GM10248 (cell line): ENCODE measurements at regions not wholly inside any gene's neighbourhood (a gene's known extent, or its start where the extent isn't known, plus 50 kb on each side); places are given as distances from the start of the nearest gene placed in this dataset.

Source experiments
- CTCF ChIA-PET: fragments of 300-600 bp; sonication (Branson Sonifier 250); formaldehyde crosslinking; extraction: SDS; loops from one replicate; lab custom pipeline; 2021; ENCODE audit warnings: antibody characterized with exemption; lab: Yijun Ruan, JAX
- POLR2A ChIA-PET: fragments of 350-650 bp; sonication (Branson Sonifier 250); formaldehyde crosslinking; extraction: SDS; loops from one replicate; lab custom pipeline; 2020; ENCODE audit warnings: antibody characterized with exemption; lab: Yijun Ruan, JAX
- DNase-seq: peaks from one replicate; pipeline ENCODE4 v3.0.0; 2012; ENCODE audit errors: extremely low spot score
- TF ChIP-seq, protein P1 (sequence below): IDR thresholded peaks from 2 replicates; pipeline ENCODE4 v1.5.1; 2012; ENCODE audit warnings: mild to moderate bottlenecking, low read depth; ENCODE audit errors: extremely low read depth, missing control alignments, control extremely low read depth

DNA sequence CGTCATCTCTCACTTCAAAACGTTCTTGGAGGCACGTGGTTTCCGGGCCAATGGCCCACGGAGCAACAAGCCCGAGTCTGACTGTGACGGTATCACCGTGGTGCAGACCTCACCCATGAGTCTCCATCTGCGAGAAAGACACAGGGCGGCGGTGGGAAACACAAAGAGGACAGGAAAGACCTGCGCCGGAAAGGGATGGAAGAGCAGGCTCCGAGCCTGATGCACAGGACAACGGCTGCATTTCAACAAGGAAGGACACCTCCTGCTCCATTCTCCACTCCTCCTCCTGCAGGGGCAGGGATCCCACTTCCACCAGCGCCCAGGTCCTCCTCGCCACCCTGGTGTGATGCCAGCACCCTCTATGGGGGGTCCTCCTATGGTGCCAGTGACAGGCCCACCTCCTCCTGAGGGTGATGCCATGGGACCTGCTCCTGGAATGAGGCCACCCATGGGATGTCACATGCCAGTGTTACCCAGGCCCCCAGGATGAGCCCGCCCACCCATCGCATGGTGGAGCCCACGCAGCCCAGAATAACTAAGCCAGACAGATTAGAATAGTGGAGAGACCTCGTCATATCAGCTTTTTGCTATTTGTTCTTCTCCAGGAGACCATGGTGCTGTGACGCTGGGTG, 73.0 kb upstream of the PCSK6 start:
- DNase-seq: no peak
- TF ChIP-seq, protein P1, sequence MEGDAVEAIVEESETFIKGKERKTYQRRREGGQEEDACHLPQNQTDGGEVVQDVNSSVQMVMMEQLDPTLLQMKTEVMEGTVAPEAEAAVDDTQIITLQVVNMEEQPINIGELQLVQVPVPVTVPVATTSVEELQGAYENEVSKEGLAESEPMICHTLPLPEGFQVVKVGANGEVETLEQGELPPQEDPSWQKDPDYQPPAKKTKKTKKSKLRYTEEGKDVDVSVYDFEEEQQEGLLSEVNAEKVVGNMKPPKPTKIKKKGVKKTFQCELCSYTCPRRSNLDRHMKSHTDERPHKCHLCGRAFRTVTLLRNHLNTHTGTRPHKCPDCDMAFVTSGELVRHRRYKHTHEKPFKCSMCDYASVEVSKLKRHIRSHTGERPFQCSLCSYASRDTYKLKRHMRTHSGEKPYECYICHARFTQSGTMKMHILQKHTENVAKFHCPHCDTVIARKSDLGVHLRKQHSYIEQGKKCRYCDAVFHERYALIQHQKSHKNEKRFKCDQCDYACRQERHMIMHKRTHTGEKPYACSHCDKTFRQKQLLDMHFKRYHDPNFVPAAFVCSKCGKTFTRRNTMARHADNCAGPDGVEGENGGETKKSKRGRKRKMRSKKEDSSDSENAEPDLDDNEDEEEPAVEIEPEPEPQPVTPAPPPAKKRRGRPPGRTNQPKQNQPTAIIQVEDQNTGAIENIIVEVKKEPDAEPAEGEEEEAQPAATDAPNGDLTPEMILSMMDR: no peak
- ChIA-PET POLR2A (no interaction called here), CTCF (no interaction called here)

DNA sequence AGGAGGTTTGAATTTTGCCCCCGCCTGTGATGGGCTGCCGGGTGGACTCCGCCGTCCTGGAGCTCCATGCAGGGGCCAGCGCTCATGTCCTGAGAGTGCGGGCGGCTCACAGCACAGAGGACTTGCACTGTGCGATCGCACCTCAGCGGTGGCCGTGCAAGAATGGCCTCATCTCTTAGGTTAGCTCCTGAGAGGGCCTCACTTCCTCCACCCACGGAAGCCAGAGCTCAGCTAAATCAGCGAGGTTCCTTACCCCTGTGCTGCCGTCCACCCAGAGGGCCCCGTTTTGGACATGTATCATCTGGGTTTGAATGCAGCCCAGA, 72.0 kb upstream of the PCSK6 start:
- POLR2A ChIA-PET: no interaction called here
- TF ChIP-seq, protein P1: no peak
- DNase-seq: no peak
- CTCF ChIA-PET: no interaction called here

DNA sequence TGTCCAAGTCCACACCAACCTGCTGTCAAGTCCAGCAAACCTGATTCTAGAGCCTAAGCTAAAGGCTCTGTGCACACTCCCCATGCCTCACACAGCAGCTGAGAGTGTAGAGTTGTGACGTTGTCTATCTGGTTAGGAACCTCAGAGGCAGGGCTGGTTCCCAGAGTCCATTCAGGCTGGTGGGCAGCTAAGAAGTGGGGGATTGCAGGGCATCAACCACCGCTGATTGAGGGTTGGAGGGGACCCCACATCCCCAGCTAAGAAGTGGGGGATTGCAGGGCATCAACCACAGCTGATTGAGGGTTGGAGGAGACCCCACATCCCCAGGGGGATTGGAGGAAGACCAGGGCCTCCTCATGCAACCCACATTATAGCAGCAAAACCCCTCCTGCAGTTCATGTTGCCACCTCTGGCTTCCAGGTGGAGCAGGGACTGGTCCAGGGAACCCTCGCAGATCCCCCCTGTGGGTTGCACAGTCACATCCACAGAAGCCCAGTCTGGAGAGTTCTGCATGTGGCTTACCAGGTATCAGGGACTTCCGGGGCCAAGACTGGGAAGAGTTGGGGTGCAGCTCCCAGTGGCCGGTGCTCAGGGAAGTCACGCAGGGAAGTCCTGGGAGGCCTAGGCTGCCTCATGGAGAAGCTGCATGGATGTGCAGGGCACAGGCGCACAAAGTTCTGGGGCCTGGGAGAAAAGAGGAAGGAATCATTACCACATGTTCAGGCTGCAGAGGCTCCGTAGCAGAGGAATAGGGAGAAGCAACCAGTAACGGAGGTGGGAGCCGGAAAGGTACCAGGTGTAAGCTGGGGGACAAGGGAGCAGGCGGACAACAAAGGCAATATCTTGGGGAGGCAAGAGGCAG, 71.4 kb upstream of the PCSK6 start:
- DNase-seq: no peak
- ChIA-PET CTCF (no interaction called here), POLR2A (no interaction called here)

DNA sequence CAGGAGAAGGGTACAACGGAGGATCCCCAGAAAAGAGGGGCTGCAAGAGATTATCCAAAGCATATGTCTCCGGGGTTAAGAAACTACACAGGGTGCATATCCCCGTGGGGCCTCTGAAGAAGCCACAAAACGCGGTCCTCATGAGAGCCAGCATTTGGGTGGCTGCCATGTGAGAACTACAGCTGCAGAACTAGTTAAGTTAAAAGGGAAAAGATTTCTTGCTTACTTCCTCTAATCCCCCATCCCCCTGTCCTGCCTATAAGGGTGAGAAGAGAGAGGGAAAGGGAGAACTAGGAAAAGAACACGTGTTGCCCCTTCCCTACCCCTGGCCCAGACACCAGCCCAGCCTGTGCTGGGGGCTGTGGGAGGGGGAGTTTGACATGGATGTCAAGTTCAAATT, 70.4 kb upstream of the PCSK6 start:
- TF ChIP-seq, protein P1: no peak
- ChIA-PET CTCF (no interaction called here), POLR2A (no interaction called here)
- no peak for DNase-seq

More for the DNA sequence above, 71.4 kb upstream of the PCSK6 start:
- TF ChIP-seq, protein P1: no peak

DNA sequence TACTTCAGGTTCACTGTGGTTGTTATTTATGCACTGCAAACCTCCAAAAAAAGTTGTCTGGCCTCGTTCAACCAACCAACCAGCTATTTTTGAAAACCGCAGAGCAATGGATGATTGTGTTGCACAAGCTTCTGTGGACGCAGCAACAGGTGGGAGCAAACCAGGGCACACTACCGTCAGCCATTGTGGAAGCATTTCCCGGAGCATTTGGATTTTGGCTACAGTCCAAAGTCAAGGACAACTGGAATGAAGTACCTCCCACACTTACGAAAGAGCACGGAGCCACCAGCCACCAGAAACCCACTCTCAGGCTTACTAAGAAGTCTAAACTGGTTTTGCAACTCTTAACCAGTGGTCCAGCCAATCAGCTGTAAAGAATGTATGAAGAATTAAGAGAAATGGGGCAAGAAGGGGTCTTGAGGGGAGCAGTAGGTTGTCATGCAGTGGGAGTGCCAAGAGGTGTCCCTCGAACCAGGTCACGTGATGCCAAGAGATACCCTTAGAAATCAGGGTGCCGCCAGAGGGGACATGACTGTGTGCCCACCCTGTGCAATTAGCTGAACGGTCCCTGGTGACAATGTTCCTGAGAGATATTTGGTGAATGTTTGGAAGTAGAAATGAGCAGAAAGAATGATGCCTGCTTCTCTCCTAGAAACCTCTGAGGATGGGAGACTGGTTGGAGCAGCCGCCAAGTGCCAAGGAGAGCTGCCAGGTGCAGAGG, 68.9 kb upstream of the PCSK6 start:
- TF ChIP-seq, protein P1: no peak
- CTCF ChIA-PET: no interaction called here
- no peak for DNase-seq
- POLR2A ChIA-PET: no interaction called here

DNA sequence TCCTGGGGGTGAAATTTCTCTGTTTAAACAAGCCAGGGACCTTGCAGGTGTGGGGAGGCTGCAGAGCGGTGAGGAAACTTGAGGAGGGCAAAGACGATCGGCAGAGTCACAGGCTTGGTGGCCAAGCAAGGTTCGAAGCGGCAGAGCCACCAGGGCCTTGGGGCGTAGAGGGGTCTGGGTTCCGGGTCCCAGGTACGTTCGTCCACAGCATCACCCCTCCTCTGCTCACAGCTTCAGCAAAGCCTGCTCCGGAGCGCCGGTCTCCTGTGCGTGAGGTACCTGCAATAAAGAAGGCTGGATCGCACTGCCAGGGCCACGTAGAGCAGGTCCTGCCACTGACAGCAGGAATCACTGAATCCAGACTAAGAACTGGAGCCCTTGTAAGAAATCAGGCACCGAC, 66.8 kb upstream of the PCSK6 start:
- ChIA-PET POLR2A (no interaction called here), CTCF (no interaction called here)
- TF ChIP-seq, protein P1: no peak
- DNase-seq: no peak
